ENCODE measurements at regions not wholly inside any gene's neighbourhood (a gene's known extent, or its start where the extent isn't known, plus 50 kb on each side); places are given as distances from the start of the nearest gene placed in this dataset.

GRCh38 chr1:81230983-81231728 lies 569.6 kb upstream of the ADGRL2 start (continued):
- TF ChIP-seq CHD7 (IDR thresholded peaks at IDR 0.05; ENCODE audit: insufficient replicate concordance, low read length): no peak
- no peak for TF ChIP-seq CBX5 (IDR thresholded peaks at IDR 0.05; ENCODE audit: low read depth, low read length)
- TF ChIP-seq POLR2A (IDR thresholded peaks at IDR 0.05; ENCODE audit: control extremely low read depth in 1 of 2, low read depth in 2 of 2, low read length in 2 of 2): no peak
- no peak for TF ChIP-seq CTBP2 (IDR thresholded peaks at IDR 0.05; ENCODE audit: borderline replicate concordance, insufficient read depth, insufficient read length, low read length)
- TF ChIP-seq SP4 (IDR thresholded peaks at IDR 0.05; ENCODE audit: low read length): no peak
- no peak for TF ChIP-seq JUN (IDR thresholded peaks at IDR 0.05; ENCODE audit: low read depth, low read length)
- TF ChIP-seq SUZ12 (IDR thresholded peaks at IDR 0.05; ENCODE audit: low read length): no peak
- TF ChIP-seq YY1 (IDR thresholded peaks at IDR 0.05; ENCODE audit: low read depth, low read length): no peak
- no peak for TF ChIP-seq GTF2F1 (IDR thresholded peaks at IDR 0.05; ENCODE audit: borderline replicate concordance, low read depth, low read length)
- TF ChIP-seq EGR1 (IDR thresholded peaks at IDR 0.05; ENCODE audit: borderline replicate concordance, low read depth, low read length): no peak

All from H1 (cell line).